Type B pancreatic cell (in vitro differentiated cells): ENCODE measurements at regions not wholly inside any gene's neighbourhood (a gene's known extent, or its start where the extent isn't known, plus 50 kb on each side); places are given as distances from the start of the nearest gene placed in this dataset.

Experiments
- DNase-seq: peaks from one replicate; pipeline ENCODE4 v3.0.0; 2021; ENCODE audit warnings: mixed read lengths; ENCODE audit not compliant: unreplicated experiment; ENCODE audit errors: extremely low spot score
- H3K27ac Mint-ChIP-seq: 2 replicates; pipeline ENCODE4 v1.8.0; 2021; ENCODE audit warnings: mild to moderate bottlenecking, mixed read lengths
- H3K27me3 Mint-ChIP-seq: 2 replicates; pipeline ENCODE4 v1.8.0; 2021; ENCODE audit warnings: mixed read lengths
- H3K36me3 Mint-ChIP-seq: 2 replicates; pipeline ENCODE4 v1.8.0; 2021; ENCODE audit warnings: mixed read lengths
- H3K4me1 Mint-ChIP-seq: one replicate; pipeline ENCODE4 v1.8.0; 2021; ENCODE audit warnings: mixed read lengths; ENCODE audit not compliant: unreplicated experiment
- H3K4me3 Mint-ChIP-seq: 2 replicates; pipeline ENCODE4 v1.8.0; 2021; ENCODE audit warnings: mild to moderate bottlenecking, mixed read lengths
- H3K9me3 Mint-ChIP-seq: 2 replicates; pipeline ENCODE4 v1.8.0; 2021; ENCODE audit warnings: mixed read lengths
- CTCF ChIP-seq: fragments of 200-600 bp; sonication (generic); conservative IDR thresholded peaks from 2 replicates; pipeline ENCODE4 v1.5.0; 2021; ENCODE audit warnings: antibody characterized with exemption, mild to moderate bottlenecking

- Mint-ChIP-seq H3K36me3 (no peaks in the 10 kb centered on the region), H3K4me3 (no peak overlapping the region), H3K9me3 (no peaks in the 10 kb centered on the region), H3K4me1 (peaks cover 7% of the 10 kb centered on the region), H3K27ac (no peak overlapping the region), H3K27me3 (peaks cover 3% of the 10 kb centered on the region)
- peak; percentile 34 for DNase-seq
- TF ChIP-seq CTCF, result no peak
Measured at GRCh38 chr11:71311176-71311925, 59.0 kb upstream of the SHANK2 start.

- no peaks in the 10 kb centered on the region for H3K36me3 Mint-ChIP-seq
- TF ChIP-seq CTCF, result no peak
- H3K9me3 Mint-ChIP-seq, result no peaks in the 10 kb centered on the region
- H3K4me1 Mint-ChIP-seq, result peaks cover 7% of the 10 kb centered on the region
- no peak overlapping the region for H3K4me3 Mint-ChIP-seq
- no peak overlapping the region for H3K27ac Mint-ChIP-seq
- peaks cover 3% of the 10 kb centered on the region for H3K27me3 Mint-ChIP-seq
- DNase-seq, result peak; percentile 4
Measured at GRCh38 chr11:71310184-71310583, 57.8 kb upstream of the SHANK2 start.

GRCh38 chr11:71309611-71310010 lies 57.2 kb upstream of the SHANK2 start:
- Mint-ChIP-seq H3K9me3 (no peaks in the 10 kb centered on the region), H3K36me3 (no peaks in the 10 kb centered on the region), H3K27ac (no peak overlapping the region), H3K4me1 (peaks cover 7% of the 10 kb centered on the region), H3K4me3 (no peak overlapping the region), H3K27me3 (peaks cover 3% of the 10 kb centered on the region)
- TF ChIP-seq CTCF, result no peak
- peak; percentile 40 for DNase-seq

GRCh38 chr11:71309181-71309580 lies 56.8 kb upstream of the SHANK2 start:
- TF ChIP-seq CTCF, result no peak
- peak; percentile 25 for DNase-seq
- no peak overlapping the region for H3K27ac Mint-ChIP-seq
- peaks cover 7% of the 10 kb centered on the region for H3K4me1 Mint-ChIP-seq
- no peak overlapping the region for H3K4me3 Mint-ChIP-seq
- H3K27me3 Mint-ChIP-seq, result peaks cover 3% of the 10 kb centered on the region
- H3K36me3 Mint-ChIP-seq, result no peaks in the 10 kb centered on the region
- H3K9me3 Mint-ChIP-seq, result no peaks in the 10 kb centered on the region

GRCh38 chr11:71307811-71308645 lies 55.7 kb upstream of the SHANK2 start:
- Mint-ChIP-seq H3K36me3 (no peaks in the 10 kb centered on the region), H3K9me3 (no peaks in the 10 kb centered on the region), H3K27me3 (peaks cover 6% of the 10 kb centered on the region), H3K4me1 (peaks cover 7% of the 10 kb centered on the region), H3K27ac (no peak overlapping the region), H3K4me3 (no peak overlapping the region)
- peak; percentile 43 for DNase-seq
- no peak for TF ChIP-seq CTCF
